GM19397 (cell line): ENCODE measurements at regions not wholly inside any gene's neighbourhood (a gene's known extent, or its start where the extent isn't known, plus 50 kb on each side); places are given as distances from the start of the nearest gene placed in this dataset.
A peak's percentile ranks its signal among the peaks of the same experiment; 100 is the strongest.
"Not testable (repeated sequence)": the region's sequence is repeated elsewhere in the genome, so short reads cannot be mapped to it uniquely, and the experiment has no call there.

Source experiments
- ATAC-seq: cut with Tn5 transposase; IDR thresholded peaks from one replicate; pipeline ENCODE4 v1.9.1; 2021; ENCODE audit warnings: mild to moderate bottlenecking, moderate library complexity; ENCODE audit not compliant: unreplicated experiment

DNA sequence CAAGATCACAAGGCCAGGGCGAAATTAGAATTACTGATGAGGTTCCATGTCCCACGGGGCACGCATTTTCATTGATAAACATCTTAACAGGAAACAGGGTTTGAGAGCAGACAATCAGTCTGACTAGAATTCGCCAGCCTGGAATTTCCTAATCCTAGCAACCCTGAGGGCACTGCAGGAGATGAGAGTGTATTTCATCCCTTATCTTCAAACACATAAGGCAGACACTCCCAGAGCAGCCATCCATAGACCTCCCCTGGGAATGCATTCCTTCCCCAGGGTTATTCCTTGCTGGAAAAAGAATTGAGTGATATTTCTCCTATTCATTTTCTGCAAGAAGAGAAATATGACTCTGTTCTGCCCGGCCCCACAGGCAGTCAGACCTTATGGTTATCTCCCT is 821.7 kb downstream of the MAT2B start:
- ATAC-seq, result not testable (repeated sequence)

DNA sequence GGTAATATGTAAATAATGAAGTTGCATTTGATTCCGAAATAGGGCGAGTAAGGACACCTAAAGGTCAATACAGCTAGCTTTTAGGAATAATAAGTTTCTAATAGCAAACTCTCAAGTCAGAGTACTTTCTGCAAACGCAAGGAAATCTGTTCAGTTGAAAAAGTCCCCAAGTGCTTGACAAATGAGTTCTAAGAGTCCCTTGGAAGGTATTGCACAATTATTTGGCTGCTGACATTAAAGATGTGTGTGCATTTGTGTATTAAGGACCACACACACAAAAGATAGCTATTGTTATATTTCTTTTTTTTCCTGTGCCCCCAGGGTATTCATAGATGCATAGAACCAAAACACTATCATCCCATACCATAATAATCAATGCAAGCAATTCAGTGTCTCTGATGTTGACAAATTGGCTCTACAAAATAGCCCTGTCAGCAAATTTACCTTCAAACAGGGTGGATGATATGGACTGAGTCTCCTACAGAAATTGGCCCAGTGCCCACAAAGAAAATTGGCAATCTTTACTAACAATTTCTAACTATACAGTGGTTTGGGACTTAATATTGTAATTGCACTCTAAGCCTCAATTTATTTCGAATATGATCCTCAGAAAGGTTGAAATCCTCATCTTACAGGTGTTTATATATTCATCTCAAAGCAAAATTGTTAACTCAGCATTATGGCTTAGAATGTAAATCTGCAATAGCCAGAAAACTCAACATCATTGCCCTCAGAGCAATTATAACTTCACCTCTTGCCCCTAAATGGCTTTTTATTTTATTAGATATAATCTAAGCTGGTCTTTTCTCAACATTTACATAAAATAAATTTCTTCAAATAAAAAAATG is 827.2 kb downstream of the MAT2B start:
- ATAC-seq, result no peak

DNA sequence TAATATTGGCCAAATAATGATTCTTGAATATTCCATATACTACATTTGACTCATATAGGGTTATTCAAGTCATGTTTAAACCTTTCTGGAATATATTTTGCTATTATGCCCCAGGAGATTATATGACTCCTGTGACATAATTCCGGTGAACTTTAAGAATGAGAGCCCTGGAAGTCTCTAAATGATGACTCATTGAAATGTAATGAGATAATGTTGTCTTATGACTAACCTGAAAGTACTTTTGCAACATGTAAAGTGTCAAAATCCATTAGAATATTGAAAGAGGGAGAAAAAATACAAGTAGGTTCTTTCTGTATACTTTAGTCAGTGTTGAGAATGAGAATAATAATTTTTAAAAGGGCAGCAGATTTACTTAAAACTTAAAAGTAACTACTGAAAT is 830.4 kb downstream of the MAT2B start:
- no peak for ATAC-seq

GRCh38 chr5:164336276-164336675 is 830.9 kb downstream of the MAT2B start:
- ATAC-seq, result no peak

DNA sequence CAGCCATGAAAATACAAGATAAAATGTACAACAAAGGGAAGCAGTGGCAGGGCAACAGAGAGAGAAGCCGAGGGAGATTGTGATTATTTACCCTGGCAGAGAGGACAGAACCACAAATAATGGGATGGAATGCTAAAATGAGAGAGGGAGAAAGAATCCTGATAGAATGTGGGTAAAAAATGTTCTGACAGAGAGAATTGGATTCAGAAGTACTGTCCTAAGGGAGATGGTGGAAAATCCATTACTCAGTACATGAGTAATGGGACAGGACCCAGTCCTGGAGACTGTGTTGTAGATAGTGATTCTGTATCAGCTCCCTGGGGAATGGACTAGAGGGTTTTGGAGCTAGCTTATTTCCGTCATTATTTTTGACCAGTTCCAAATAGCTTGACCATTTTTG is 831.5 kb downstream of the MAT2B start:
- no peak for ATAC-seq

DNA sequence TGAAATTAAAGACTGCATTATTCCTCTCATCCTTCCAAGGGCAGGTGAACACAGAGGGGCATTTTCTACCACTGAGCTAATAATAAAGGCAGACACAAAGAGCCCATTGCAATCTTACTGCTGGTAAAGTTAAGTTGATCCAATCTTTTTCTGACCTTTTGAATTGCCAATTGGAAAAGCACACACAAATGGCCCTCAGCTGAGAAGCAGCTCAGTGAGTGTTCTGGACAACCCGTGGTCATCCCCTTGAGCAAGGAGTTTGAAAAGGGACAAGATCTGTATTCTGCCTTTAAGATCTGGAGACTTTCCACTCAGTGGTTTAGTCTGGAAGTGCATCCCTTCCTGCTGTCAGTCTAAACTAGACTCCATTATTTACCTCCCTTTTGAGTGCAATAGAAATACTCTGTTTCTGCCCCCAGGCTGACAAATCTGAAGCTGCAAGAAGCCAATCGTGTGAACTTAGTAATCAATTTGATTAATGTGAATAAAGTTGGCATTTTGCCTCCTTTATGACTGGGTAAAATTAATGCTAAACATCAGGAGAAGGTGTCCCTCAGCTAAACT is 835.7 kb downstream of the MAT2B start:
- no peak for ATAC-seq

DNA sequence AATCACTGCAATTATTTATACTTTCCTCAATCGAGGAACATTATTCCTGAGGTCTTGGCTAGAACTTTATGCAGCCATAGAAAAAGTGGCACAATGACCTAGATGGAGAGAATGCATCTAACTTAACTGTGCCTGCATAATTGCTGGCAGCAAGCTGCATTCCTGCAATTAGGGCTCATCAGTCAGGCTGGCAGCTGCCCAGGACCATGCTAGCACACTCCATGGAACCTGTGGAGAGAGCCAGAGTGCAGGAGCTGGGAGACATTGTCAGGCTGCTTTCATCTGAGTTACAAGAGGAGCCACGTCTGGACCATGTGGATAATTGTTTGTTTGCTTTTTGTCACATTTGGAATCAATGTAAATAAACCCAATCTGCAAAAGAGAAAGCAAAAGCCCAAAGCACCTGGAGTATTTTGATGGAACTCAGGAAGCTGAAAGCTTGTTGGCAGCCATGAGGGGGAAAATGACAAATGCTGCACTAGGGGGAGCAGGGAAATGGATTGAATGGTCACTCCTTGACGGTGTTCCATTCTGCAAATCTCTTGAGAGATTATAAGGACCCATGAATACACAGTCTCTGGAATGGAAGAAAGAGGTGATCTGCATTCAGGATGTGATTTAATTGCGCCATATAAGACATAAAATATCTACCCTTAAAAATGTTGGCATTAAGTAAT is 839.9 kb downstream of the MAT2B start:
- ATAC-seq, result no peak

DNA sequence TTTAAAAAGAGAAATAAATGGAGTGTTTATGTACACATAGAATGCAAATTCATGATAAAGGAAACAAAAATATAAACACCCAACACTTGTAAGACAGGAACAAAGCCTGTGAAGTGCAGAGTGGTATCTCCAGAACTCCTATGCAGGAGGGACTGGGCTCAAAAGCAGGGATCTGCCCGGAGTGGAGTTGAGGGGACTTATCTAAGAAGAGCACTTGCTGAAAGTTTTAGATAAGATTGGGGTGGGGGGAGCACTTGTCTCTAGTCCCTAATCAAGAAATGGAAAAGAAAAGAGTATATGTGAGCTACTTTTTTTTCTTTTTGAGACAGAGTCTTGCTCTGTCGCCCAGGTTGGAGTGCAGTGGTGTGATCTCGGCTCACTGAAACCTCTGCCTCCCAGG is 840.4 kb downstream of the MAT2B start:
- no peak for ATAC-seq

GRCh38 chr5:164346785-164347630 is 841.6 kb downstream of the MAT2B start:
- no peak for ATAC-seq

DNA sequence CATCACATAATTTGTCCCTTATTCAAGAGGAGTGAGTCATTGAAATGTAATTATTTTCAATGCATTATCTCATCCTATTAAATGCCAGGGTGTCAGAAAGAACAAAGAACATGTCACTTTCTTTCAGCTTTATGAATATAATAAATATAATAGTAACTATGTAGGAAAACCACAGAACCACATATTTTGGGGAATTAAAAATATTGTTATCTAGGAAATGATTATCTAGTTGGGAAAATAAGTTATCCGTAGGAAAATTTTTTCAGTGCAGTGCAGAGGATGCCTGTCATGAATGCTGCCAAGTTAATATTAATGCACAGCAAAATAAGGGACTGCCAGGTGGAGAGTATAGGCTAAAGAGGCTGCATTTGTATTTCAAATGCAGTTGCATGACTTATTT is 844.8 kb downstream of the MAT2B start:
- ATAC-seq, result no peak

DNA sequence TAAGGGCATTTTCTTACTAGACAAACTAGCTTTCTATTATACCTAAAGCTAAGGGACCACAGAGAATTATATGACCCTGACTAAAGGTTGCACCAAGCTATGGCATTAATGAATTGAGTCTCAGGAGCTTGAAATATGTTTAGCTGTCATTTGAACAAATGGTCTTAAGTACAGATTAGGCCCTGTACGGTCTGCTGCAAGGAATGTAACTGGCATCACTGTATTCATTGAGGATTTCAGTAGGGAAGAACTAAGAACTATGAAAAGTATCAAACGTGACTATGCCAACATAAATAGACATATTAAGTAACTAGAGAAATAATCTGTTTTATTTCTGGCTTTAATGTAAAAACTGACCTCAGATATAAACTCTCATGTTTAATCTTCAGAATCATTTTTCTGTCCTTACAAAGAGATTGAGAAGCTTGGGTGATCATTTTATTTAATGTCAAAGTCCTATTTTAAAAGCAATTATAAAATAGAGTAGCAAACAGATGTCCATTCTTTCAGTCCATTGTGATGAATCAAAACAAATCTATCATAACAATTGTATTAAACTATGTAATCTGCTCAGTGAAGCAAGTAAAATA is 845.9 kb downstream of the MAT2B start:
- ATAC-seq, result no peak

DNA sequence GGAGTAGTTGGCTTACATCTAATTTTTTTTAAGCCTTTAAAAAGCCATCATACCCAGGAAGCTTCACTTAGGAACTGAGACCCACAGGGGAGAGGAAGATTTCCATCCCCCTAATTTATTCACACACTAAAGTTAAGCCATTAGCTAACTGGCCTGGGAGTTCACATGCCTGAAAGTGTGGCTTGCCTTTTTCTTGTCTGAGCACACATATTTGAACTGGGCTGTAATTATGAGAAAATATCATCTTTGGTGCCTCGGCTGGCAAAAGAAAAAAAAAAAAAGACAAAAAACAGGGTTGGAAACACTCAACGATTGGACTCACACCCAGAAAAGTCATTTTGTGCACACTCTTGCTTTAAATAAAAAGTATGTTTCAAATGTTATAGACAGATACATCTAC is 847.3 kb downstream of the MAT2B start:
- no peak for ATAC-seq

GRCh38 chr5:164353155-164353554 is 847.7 kb downstream of the MAT2B start:
- no peak for ATAC-seq

DNA sequence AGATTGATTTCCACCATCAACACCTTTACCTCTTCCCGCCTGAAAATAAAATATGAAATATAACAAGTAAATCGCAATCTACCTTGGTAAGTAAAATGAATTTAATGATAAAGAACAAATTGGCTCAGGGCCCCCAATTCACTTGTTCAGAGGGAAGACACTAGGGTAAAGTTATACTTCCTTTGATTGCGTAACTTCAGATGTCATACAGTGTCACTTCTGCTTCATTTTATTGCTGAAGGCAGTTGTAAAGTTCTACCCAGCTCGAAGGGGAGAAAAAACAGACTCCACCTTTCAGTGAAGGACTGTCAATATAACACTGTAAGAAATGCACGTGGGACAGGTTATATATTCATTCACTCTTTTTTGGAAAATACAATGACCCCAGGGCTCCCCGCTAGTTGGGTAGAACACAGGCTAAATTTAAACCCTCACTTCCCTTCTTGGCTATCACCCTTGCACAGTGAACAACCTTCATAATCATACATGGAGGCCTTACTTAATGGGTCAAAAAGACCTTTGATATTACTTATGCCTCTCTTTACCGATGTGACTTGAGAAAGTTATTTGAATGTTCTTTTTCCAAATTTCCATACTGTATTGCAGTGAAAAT is 848.8 kb downstream of the MAT2B start:
- ATAC-seq, result no peak

GRCh38 chr5:164355267-164355830 is 849.9 kb downstream of the MAT2B start:
- ATAC-seq, result no peak

DNA sequence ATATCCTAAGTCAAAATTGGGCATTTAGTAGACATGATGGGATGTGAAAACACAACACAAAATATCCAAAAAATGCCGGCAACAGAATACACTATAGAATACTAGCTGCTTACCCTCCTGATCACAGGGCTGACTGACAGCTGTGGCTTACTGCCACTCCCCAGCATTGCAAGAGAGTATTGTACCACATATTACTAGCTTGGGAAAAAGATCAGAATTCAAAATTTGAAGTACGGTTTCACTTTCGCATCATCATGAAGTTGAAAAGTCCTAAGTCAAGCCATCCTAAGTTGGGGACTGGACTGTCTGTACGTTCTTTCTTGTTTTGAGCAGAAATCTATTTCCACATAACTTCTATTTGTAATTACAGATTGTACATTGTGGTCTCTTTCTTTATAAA is 851.4 kb downstream of the MAT2B start:
- no peak for ATAC-seq

- ATAC-seq, result no peak
Measured at GRCh38 chr5:164357395-164358033, 852.1 kb downstream of the MAT2B start.

DNA sequence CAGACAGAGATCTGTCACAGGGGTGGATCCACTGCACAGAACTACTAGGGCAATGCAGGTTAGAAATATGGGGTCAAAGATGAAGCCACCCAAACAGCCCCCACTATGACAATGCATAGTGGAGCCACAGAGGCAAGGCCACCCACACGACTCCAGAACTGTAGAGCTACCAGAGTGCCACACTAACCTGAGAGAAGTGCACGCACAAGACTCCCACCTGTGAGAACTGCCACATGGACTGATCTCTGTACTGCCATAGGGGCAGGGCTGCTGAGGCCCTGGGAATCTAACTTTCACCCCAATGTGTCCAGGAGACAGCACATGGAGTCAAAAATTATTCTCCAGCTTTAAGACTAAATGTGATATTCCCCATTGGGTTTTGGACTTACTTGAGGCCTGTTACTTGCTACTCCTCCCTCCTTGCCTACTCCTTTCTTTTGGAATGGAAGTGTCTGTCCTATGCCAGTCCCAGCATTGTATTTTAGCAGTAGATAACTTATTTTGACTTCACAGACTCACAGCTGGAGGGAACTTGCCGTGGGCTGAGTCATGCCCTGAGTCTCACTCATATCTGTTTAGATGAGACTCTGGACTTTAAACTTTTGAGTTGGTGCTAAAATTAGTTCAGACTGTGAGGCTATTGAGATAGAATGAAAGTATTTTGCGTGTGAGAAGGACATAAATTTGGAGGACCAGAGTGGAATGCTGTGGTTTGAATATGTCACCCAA is 853.3 kb downstream of the MAT2B start:
- peak; percentile 67 for ATAC-seq
